T-helper 17 cell (primary cell): ENCODE measurements at regions not wholly inside any gene's neighbourhood (a gene's known extent, or its start where the extent isn't known, plus 50 kb on each side); places are given as distances from the start of the nearest gene placed in this dataset.
"Not testable (repeated sequence)": the region's sequence is repeated elsewhere in the genome, so short reads cannot be mapped to it uniquely, and the experiment has no call there.

ENCODE experiments used
- ATAC-seq: fragments of 150-1000 bp; cut with Tn5 transposase; 2 replicates; pipeline ENCODE4 v1.10.0; 2021; ENCODE audit warnings: mild to moderate bottlenecking, moderate library complexity
- DNase-seq, 3 donors: peaks; one replicate each; pipeline versions ENCODE4 v3.0.0 to v3.0.0-alpha.2; 2020 to 2021
- H3K9me3 ChIP-seq: one replicate; pipeline ENCODE4 v1.7.0; 2013; ENCODE audit warnings: low read length, mild to moderate bottlenecking; ENCODE audit not compliant: control insufficient read depth, poor library complexity, severe bottlenecking
- H3K27ac Mint-ChIP-seq: one replicate; pipeline ENCODE4 v1.8.0; 2022; ENCODE audit warnings: mild to moderate bottlenecking, moderate library complexity, mixed read lengths
- H3K27me3 Mint-ChIP-seq: one replicate; pipeline ENCODE4 v1.8.0; 2022; ENCODE audit warnings: mixed read lengths
- H3K36me3 Mint-ChIP-seq: one replicate; pipeline ENCODE4 v1.8.0; 2022; ENCODE audit warnings: low read depth, mixed read lengths
- H3K4me1 Mint-ChIP-seq: one replicate; pipeline ENCODE4 v1.8.0; 2022; ENCODE audit warnings: mild to moderate bottlenecking, mixed read lengths
- H3K4me3 Mint-ChIP-seq: one replicate; pipeline ENCODE4 v1.8.0; 2022; ENCODE audit warnings: mild to moderate bottlenecking, moderate library complexity, mixed read lengths

DNA sequence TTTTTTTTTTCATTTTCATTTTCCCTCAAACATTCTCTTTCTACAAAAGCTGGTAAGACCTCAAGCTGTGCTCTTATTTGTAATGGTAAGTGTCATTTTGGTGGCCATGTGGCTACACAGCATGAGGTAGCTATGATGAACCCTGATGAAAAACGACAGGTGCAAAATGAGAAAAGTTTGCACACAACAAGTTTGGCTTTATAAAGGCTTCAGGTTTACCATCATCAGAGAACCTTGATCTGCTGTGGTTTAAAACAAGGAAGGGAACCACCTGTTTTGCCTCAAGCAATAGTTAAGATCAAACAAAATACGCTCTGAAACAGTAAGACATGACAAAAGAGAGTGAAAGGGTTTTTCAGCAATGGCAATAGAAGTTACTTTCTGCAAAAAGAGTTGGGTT, 1124.6 kb upstream of the ACO1 start:
- Mint-ChIP-seq H3K4me1 (peaks cover 8% of the 10 kb centered on the region), H3K27me3 (no peaks in the 10 kb centered on the region), H3K4me3 (peak overlapping the region; percentile 49), H3K27ac (peak overlapping the region; percentile 44), H3K36me3 (no peaks in the 10 kb centered on the region)
- DNase-seq: no peak
- no peaks in the 10 kb centered on the region for H3K9me3 ChIP-seq
- peak; percentile 91 for ATAC-seq

DNA sequence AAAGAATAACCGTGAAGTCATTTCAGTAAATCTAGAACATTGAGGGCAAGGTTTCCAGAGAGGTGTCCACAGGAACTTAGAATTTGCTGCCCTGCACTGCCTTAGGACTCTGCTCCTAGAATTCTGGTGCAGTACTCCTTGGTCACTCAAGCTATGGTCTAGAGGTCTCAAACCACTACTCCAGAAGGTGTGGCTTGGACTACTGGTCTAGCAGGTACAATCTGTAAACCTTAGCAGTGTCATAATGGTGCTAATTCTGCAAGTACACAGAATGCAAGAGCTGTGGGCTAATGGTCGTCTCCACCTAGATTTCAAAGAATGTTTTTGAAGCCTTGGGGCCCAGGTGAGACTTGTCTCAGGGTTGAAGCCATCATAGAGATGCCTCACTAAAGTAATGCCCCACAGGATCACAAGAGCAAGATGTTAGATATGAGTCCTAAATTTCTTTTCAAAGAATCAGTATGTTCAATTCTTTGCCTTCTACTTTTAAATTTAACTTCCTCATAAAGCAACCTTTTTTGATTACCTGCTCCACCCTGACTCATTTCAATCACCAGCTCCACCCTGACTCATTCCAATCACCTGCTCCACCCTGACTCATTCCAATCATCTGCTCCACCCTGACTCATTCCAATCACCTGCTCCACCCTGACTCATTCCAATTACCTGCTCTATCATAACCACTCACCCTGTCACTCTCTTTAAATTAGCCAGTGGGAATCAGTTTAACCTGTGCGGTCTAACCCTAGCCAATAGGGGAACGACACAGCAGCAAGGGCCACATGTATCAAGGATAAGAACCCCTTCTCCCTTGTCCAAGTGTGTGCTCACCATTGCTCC, 1111.8 kb upstream of the ACO1 start:
- H3K9me3 ChIP-seq: no peaks in the 10 kb centered on the region
- ATAC-seq: no peak
- H3K27ac Mint-ChIP-seq: no peak overlapping the region
- no peak overlapping the region for H3K4me3 Mint-ChIP-seq
- H3K27me3 Mint-ChIP-seq: no peaks in the 10 kb centered on the region
- no peak for DNase-seq
- H3K4me1 Mint-ChIP-seq: peaks cover under 1% of the 10 kb centered on the region
- H3K36me3 Mint-ChIP-seq: no peaks in the 10 kb centered on the region

DNA sequence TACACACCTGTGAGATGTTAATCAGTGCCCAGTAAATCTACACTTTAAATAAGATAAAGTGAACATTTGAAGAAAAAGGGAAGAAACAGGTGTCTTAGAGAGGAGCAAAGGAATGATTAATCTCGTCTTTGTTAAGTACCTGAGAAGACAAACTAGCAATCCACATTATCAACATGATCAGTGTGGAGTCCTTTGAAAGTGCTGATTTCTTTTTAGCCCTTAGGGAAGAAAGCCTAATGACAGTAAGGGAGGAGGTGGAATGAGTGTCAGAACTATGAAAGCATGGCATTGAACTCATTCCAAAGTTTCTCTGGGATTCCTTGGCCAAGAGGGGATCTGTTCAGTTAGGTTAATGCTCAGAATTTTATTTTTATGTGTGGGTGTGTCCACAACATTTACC, 1109.0 kb upstream of the ACO1 start:
- no peak overlapping the region for H3K27ac Mint-ChIP-seq
- ATAC-seq (no peak), DNase-seq (no peak)
- H3K36me3 Mint-ChIP-seq: no peaks in the 10 kb centered on the region
- peaks cover 5% of the 10 kb centered on the region for H3K4me1 Mint-ChIP-seq
- no peak overlapping the region for H3K4me3 Mint-ChIP-seq
- no peaks in the 10 kb centered on the region for H3K9me3 ChIP-seq
- no peaks in the 10 kb centered on the region for H3K27me3 Mint-ChIP-seq

DNA sequence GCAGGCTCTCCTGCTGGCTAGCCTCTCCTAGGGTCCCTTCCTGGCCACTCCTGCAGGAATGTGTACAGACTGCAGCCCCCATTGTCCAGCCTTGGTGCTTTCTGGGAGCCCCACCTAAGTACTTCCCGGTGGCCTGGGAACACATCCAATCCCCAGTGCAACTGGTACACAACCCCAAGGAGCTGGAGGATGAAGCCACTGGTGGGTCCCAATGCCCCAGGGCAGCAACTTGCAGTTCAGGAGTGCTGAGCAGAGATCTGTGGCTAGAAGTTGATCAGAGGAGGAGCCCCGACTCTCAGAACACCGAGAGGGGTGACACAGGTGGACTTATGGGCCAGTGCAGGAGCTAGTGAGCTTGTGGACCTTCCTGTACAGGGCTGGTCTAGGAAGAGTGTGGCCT, 1093.7 kb upstream of the ACO1 start:
- H3K27me3 Mint-ChIP-seq: no peaks in the 10 kb centered on the region
- no peak for ATAC-seq

DNA sequence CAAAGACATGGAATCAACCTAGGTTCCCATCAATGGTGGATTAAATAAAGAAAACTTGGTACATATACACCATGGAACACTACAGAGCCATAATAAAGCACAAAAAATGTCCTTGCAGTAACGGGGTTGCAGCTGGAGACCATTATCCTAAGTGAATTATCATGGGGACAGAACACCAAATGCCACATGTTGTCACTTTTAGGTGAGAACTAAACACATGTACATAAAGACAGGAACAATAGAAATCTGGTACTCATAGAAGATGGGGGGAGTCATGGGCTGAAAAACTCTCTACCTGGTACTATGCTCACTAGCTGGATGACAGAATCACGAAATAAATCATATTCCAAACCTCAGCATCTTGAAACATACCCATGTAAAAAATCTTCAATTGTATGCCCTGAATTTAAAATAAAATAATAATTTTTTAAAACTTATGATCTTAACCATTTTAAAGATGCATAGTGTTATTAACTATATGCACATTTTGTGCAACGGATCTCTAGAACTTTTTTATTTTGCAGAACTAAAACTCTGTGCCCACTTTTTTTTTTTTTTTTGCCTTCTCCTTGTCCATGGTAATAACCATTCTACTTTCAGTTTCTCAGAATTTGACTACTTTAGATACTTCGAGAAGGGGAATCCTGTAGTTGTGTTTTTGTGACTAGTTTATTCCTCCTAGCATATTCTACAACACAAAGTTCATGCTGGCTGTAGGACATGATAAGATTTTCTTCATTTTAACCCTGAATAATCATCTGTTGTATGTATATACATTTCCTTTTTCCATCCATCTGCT, 1081.6 kb upstream of the ACO1 start:
- no peaks in the 10 kb centered on the region for H3K27me3 Mint-ChIP-seq
- peak overlapping the region; percentile 83 for H3K27ac Mint-ChIP-seq
- DNase-seq: no peak
- H3K4me3 Mint-ChIP-seq: peak overlapping the region; percentile 64
- peaks cover 16% of the 10 kb centered on the region for H3K4me1 Mint-ChIP-seq
- H3K9me3 ChIP-seq: no peaks in the 10 kb centered on the region
- no peaks in the 10 kb centered on the region for H3K36me3 Mint-ChIP-seq
- ATAC-seq: no peak

More for the DNA sequence above, 1093.7 kb upstream of the ACO1 start:
- DNase-seq: no peak
- H3K27ac Mint-ChIP-seq: no peak overlapping the region
- no peaks in the 10 kb centered on the region for H3K36me3 Mint-ChIP-seq
- H3K9me3 ChIP-seq: no peaks in the 10 kb centered on the region
- no peak overlapping the region for H3K4me3 Mint-ChIP-seq
- H3K4me1 Mint-ChIP-seq: no peaks in the 10 kb centered on the region

DNA sequence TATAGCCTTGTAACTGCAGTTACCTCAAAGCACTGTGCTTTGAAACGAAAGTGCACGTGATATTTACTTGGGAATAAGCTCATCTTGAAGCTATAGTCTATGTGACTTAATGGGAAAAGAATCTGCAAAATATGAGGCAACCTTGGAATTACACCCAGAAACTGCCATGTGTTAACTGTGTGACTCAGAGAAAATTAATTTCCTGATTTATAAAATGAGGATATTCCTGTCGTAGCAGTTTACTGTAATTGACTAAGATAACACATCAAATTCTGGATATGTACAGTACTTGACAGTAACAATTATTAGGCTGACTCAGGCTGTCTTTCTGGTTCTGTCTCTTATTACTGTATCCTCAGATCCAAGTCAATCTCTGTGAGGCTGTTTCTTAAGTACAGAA, 1079.9 kb upstream of the ACO1 start:
- no peak for ATAC-seq

DNA sequence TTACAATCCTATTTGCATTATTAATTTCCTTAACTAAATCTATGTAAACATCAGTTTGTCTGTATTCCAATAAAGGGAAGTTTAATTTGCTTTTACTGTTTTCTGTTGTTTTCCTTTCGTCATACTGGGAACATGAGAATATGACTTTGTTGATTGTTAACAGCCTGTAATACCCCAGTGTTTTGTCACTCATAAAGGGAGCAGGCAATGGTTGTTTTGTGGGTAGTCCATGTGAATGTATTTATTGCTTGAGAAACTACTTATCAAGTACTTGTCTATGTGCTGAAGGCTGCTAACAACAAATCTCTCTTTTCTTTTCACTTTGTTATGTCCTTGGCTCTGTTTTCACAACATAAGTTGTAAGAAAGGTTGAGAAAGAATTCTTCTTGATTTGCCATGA, 1070.2 kb upstream of the ACO1 start:
- no peak overlapping the region for H3K27ac Mint-ChIP-seq
- no peaks in the 10 kb centered on the region for H3K4me1 Mint-ChIP-seq
- no peaks in the 10 kb centered on the region for H3K9me3 ChIP-seq
- peaks cover 3% of the 10 kb centered on the region for H3K36me3 Mint-ChIP-seq
- no peaks in the 10 kb centered on the region for H3K27me3 Mint-ChIP-seq
- ATAC-seq (no peak), DNase-seq (no peak)
- H3K4me3 Mint-ChIP-seq: no peak overlapping the region

More for the DNA sequence above, 1079.9 kb upstream of the ACO1 start:
- Mint-ChIP-seq H3K4me3 (no peak overlapping the region), H3K27me3 (no peaks in the 10 kb centered on the region), H3K27ac (no peak overlapping the region), H3K36me3 (no peaks in the 10 kb centered on the region), H3K4me1 (peaks cover 16% of the 10 kb centered on the region)
- DNase-seq: no peak
- no peaks in the 10 kb centered on the region for H3K9me3 ChIP-seq

DNA sequence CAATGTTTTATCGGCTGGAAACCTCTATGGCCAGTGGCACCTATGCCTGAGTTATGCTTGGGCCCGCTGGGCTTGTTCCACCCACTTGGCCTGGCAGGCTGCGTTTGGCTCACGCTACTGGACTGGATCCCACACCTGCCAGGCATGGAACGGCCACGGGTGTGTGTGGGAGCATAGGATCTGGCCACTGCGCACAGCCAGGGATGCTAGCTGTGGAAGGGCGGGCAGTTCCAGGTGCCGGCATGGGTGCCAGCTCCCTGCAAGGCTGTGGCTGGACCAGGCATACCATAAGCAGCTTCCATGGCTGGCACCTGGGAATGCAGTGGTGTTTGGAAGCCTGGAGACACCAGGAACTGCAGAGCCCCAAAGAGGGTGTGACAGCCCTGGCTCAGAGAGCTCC, 1063.9 kb upstream of the ACO1 start:
- no peaks in the 10 kb centered on the region for H3K27me3 Mint-ChIP-seq
- no peak overlapping the region for H3K27ac Mint-ChIP-seq
- no peaks in the 10 kb centered on the region for H3K36me3 Mint-ChIP-seq
- no peak overlapping the region for H3K4me3 Mint-ChIP-seq
- peaks cover 17% of the 10 kb centered on the region for H3K4me1 Mint-ChIP-seq
- ATAC-seq (no peak), DNase-seq (no peak)
- H3K9me3 ChIP-seq: no peaks in the 10 kb centered on the region

DNA sequence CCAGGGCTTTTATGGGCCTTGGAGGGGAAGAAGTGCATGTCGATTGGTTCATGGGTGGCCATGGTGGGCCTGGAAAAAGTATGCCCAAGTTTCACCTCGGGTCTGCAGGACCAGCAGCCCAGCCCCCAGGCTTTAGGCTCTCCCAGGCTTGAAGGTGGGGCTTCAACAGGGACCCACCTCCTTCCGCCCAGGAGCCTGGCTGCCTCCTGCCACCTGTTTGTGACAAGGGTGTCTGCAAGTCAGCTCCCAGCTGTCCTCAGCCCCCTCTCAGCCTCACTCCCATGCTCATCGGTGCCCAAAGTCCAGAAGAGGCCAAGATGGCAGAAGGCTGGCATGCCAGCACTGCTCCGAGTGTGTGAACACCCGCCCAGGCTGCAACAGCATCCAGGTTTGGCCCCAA, 1063.2 kb upstream of the ACO1 start:
- Mint-ChIP-seq H3K36me3 (no peaks in the 10 kb centered on the region), H3K4me1 (peaks cover 17% of the 10 kb centered on the region), H3K4me3 (no peak overlapping the region), H3K27ac (peak overlapping the region; percentile 93), H3K27me3 (no peaks in the 10 kb centered on the region)
- ATAC-seq (no peak), DNase-seq (no peak)
- H3K9me3 ChIP-seq: no peaks in the 10 kb centered on the region

DNA sequence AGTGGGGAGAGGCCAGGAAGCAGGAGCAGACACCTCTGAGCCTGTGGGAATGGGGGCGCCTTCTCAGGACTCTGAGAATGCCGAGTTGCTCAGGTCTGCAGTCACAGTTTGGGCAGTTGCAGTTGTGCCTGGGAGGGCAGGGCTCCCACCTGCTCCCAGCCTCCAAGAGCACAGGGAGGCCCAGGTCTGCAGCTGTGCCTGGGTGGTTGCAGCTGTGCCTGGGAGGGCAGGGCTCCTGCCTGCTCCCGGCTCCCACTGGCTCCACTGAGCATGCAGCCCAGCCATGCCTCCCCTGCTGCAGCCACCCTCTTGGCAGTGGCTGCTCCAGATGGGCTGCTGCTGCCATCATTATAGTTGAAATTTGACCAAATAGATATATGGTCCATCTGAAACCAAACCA, 1062.8 kb upstream of the ACO1 start:
- Mint-ChIP-seq H3K4me1 (peaks cover 17% of the 10 kb centered on the region), H3K4me3 (no peak overlapping the region), H3K27me3 (no peaks in the 10 kb centered on the region), H3K27ac (peak overlapping the region; percentile 93), H3K36me3 (no peaks in the 10 kb centered on the region)
- ATAC-seq (no peak), DNase-seq (no peak)
- no peaks in the 10 kb centered on the region for H3K9me3 ChIP-seq

DNA sequence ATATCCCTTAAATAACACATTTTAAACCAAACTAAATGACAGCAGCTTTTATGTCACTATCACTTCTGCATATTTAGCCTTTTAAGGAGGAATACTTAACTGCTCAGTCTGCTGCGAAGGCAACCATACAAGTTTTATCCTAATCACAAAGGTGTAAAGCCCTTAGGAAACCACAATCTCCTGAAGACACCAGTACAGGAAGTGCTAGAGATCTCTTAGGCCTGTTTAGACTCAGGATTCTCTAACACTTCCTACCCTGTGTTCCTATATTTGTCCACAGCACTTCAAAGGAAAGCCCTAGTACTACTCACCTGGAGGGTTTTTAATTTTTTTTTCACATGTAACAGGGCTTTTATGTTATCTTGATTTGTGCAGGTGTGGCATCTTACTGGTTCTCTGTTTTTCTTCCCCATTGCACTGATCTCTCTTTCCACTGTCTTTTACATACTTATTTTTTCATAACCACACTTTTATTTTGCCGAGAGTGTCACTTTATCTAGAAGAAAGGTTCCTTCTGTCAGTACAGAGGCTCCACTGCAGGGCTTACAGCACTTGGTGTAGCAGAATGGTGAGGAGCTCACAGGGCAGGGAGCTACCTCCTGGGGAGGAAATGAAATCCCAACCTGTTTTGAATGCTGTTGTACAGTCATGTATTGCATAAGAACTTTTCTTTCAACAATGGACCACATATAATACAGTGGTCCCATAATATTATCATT, 1060.6 kb upstream of the ACO1 start:
- Mint-ChIP-seq H3K4me1 (peaks cover 17% of the 10 kb centered on the region), H3K36me3 (no peaks in the 10 kb centered on the region), H3K27me3 (no peaks in the 10 kb centered on the region), H3K4me3 (peak overlapping the region; percentile 74), H3K27ac (peak overlapping the region; percentile 93)
- DNase-seq (no peak), ATAC-seq (peak; percentile 72)
- no peaks in the 10 kb centered on the region for H3K9me3 ChIP-seq

DNA sequence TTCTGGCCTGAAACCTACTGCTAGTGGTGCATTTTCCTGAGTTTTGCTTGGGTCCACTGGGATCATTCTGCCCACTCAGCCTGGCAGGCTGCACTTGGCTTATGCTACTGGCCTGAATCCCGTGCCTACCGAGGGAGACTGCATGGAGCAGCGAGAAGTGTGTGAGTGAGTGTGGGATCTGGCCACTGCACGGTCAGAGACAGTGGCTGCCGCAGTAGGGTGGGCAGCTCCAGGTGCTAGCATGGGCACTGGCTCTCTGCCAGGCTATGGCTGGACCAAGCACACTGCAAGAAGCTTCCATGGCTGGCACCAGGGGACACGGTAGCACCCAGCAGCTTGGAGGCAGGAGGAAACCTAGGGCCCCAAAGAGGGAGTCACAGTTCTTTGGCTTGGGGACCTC, 1058.7 kb upstream of the ACO1 start:
- no peaks in the 10 kb centered on the region for H3K9me3 ChIP-seq
- DNase-seq (no peak), ATAC-seq (no peak)
- no peaks in the 10 kb centered on the region for H3K36me3 Mint-ChIP-seq
- H3K4me3 Mint-ChIP-seq: no peak overlapping the region
- H3K27me3 Mint-ChIP-seq: no peaks in the 10 kb centered on the region
- peaks cover 17% of the 10 kb centered on the region for H3K4me1 Mint-ChIP-seq
- no peak overlapping the region for H3K27ac Mint-ChIP-seq

DNA sequence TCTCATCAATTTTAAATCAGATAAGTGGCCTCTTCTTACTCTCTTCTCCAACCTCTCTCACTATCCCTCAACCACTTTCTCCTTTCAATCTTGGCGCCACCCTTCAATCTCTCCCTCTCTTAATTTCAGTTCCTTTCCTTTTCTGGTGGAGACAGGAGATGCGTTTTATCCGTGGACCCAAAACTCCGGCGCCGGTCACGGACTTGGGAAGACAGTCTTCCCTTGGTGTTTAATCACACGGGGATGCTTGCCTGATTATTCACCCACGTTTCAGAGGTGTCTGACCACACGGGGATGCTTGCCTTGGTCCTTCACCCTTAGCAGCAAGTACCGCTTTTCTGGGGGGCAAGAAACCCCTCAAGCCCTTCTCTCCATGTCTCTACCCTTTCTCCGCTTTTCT, 1057.6 kb upstream of the ACO1 start:
- H3K4me3 Mint-ChIP-seq, H3K27me3 Mint-ChIP-seq, H3K36me3 Mint-ChIP-seq, DNase-seq, H3K9me3 ChIP-seq, ATAC-seq: not testable (repeated sequence)
- Mint-ChIP-seq H3K27ac (peak overlapping the region; percentile 1), H3K4me1 (peaks cover 17% of the 10 kb centered on the region)
